ENCODE measurements at regions not wholly inside any gene's neighbourhood (a gene's known extent, or its start where the extent isn't known, plus 50 kb on each side); places are given as distances from the start of the nearest gene placed in this dataset.
"Not testable (repeated sequence)": the region's sequence is repeated elsewhere in the genome, so short reads cannot be mapped to it uniquely, and the experiment has no call there.

- not testable (repeated sequence) for H2AFZ ChIP-seq (ENCODE audit: low read length); H3K27ac ChIP-seq (ENCODE audit: low read length); H3K79me2 ChIP-seq (ENCODE audit: low read length); H3K9me3 ChIP-seq (ENCODE audit: low read length); H3K4me1 ChIP-seq (ENCODE audit: low read length); H3K9ac ChIP-seq (ENCODE audit: low read length); H3K36me3 ChIP-seq (ENCODE audit: insufficient read depth, low read length); H3K4me3 ChIP-seq (ENCODE audit: low read length); H3K27me3 ChIP-seq (ENCODE audit: low read length); H4K20me1 ChIP-seq (ENCODE audit: insufficient read depth, low read depth, low read length); DNase-seq; H3K4me2 ChIP-seq (ENCODE audit: low read depth, low read length, poor library complexity, severe bottlenecking); H3K9me2 ChIP-seq (replicated peaks; ENCODE audit: insufficient read depth, low read length)
These were observed 67.9 kb upstream of the SMURF2 start for GRCh38 chr17:64730023-64730422.

GRCh38 chr17:64729201-64729600 is 67.1 kb upstream of the SMURF2 start:
- no peaks in the 10 kb centered on the region for H3K79me2 ChIP-seq (ENCODE audit: low read length)
- no peaks in the 10 kb centered on the region for H3K36me3 ChIP-seq (ENCODE audit: insufficient read depth, low read length)
- H3K27ac ChIP-seq (ENCODE audit: low read length): no peak overlapping the region
- no peaks in the 10 kb centered on the region for H3K9me2 ChIP-seq (replicated peaks; ENCODE audit: insufficient read depth, low read length)
- H3K27me3 ChIP-seq (ENCODE audit: low read length): no peaks in the 10 kb centered on the region
- H3K9ac ChIP-seq (ENCODE audit: low read length): no peak overlapping the region
- no peak overlapping the region for H3K4me2 ChIP-seq (ENCODE audit: low read depth, low read length, poor library complexity, severe bottlenecking)
- H3K4me3 ChIP-seq (ENCODE audit: low read length): no peak overlapping the region
- no peak for DNase-seq
- no peaks in the 10 kb centered on the region for H3K4me1 ChIP-seq (ENCODE audit: low read length)
- H2AFZ ChIP-seq (ENCODE audit: low read length): no peak overlapping the region
- no peaks in the 10 kb centered on the region for H4K20me1 ChIP-seq (ENCODE audit: insufficient read depth, low read depth, low read length)
- no peaks in the 10 kb centered on the region for H3K9me3 ChIP-seq (ENCODE audit: low read length)

GRCh38 chr17:64728041-64728695 is 66.1 kb upstream of the SMURF2 start:
- Histone ChIP-seq H3K4me1 (ENCODE audit: low read length) (no peaks in the 10 kb centered on the region), H3K27ac (ENCODE audit: low read length) (no peak overlapping the region), H3K9me2 (replicated peaks; ENCODE audit: insufficient read depth, low read length) (no peaks in the 10 kb centered on the region), H3K36me3 (ENCODE audit: insufficient read depth, low read length) (no peaks in the 10 kb centered on the region), H3K9ac (ENCODE audit: low read length) (no peak overlapping the region), H2AFZ (ENCODE audit: low read length) (no peak overlapping the region), H4K20me1 (ENCODE audit: insufficient read depth, low read depth, low read length) (no peaks in the 10 kb centered on the region), H3K4me2 (ENCODE audit: low read depth, low read length, poor library complexity, severe bottlenecking) (no peak overlapping the region), H3K27me3 (ENCODE audit: low read length) (no peaks in the 10 kb centered on the region), H3K9me3 (ENCODE audit: low read length) (no peaks in the 10 kb centered on the region), H3K4me3 (ENCODE audit: low read length) (no peak overlapping the region), H3K79me2 (ENCODE audit: low read length) (no peaks in the 10 kb centered on the region)
- DNase-seq: no peak

- not testable (repeated sequence) for DNase-seq; H3K4me2 ChIP-seq (ENCODE audit: low read depth, low read length, poor library complexity, severe bottlenecking); H3K27ac ChIP-seq (ENCODE audit: low read length); H2AFZ ChIP-seq (ENCODE audit: low read length); H3K4me1 ChIP-seq (ENCODE audit: low read length); H3K9me2 ChIP-seq (replicated peaks; ENCODE audit: insufficient read depth, low read length); H3K36me3 ChIP-seq (ENCODE audit: insufficient read depth, low read length); H3K9me3 ChIP-seq (ENCODE audit: low read length); H3K27me3 ChIP-seq (ENCODE audit: low read length); H4K20me1 ChIP-seq (ENCODE audit: insufficient read depth, low read depth, low read length); H3K79me2 ChIP-seq (ENCODE audit: low read length); H3K4me3 ChIP-seq (ENCODE audit: low read length); H3K9ac ChIP-seq (ENCODE audit: low read length)
These were observed 63.9 kb upstream of the SMURF2 start for GRCh38 chr17:64726025-64726424.

- not testable (repeated sequence) for H3K4me2 ChIP-seq (ENCODE audit: low read depth, low read length, poor library complexity, severe bottlenecking); H2AFZ ChIP-seq (ENCODE audit: low read length)
These were observed 62.1 kb upstream of the SMURF2 start for GRCh38 chr17:64724246-64724645.

GRCh38 chr17:64723781-64724180 is 61.7 kb upstream of the SMURF2 start:
- Histone ChIP-seq H4K20me1 (ENCODE audit: insufficient read depth, low read depth, low read length) (no peaks in the 10 kb centered on the region), H3K79me2 (ENCODE audit: low read length) (no peaks in the 10 kb centered on the region), H3K4me1 (ENCODE audit: low read length) (no peaks in the 10 kb centered on the region), H2AFZ (ENCODE audit: low read length) (no peak overlapping the region), H3K9me3 (ENCODE audit: low read length) (no peaks in the 10 kb centered on the region), H3K27me3 (ENCODE audit: low read length) (no peaks in the 10 kb centered on the region), H3K36me3 (ENCODE audit: insufficient read depth, low read length) (no peaks in the 10 kb centered on the region), H3K4me3 (ENCODE audit: low read length) (no peak overlapping the region), H3K9ac (ENCODE audit: low read length) (no peak overlapping the region), H3K4me2 (ENCODE audit: low read depth, low read length, poor library complexity, severe bottlenecking) (no peak overlapping the region), H3K9me2 (replicated peaks; ENCODE audit: insufficient read depth, low read length) (no peaks in the 10 kb centered on the region), H3K27ac (ENCODE audit: low read length) (no peak overlapping the region)
- DNase-seq: no peak

More at GRCh38 chr17:64724246-64724645, 62.1 kb upstream of the SMURF2 start:
- H3K27ac ChIP-seq (ENCODE audit: low read length); H4K20me1 ChIP-seq (ENCODE audit: insufficient read depth, low read depth, low read length); H3K36me3 ChIP-seq (ENCODE audit: insufficient read depth, low read length); H3K27me3 ChIP-seq (ENCODE audit: low read length); H3K9me2 ChIP-seq (replicated peaks; ENCODE audit: insufficient read depth, low read length); H3K4me1 ChIP-seq (ENCODE audit: low read length); H3K79me2 ChIP-seq (ENCODE audit: low read length); H3K9me3 ChIP-seq (ENCODE audit: low read length); H3K9ac ChIP-seq (ENCODE audit: low read length); DNase-seq; H3K4me3 ChIP-seq (ENCODE audit: low read length): not testable (repeated sequence)

GRCh38 chr17:64721556-64721955 is 59.4 kb upstream of the SMURF2 start:
- H2AFZ ChIP-seq (ENCODE audit: low read length); H3K79me2 ChIP-seq (ENCODE audit: low read length); H3K4me2 ChIP-seq (ENCODE audit: low read depth, low read length, poor library complexity, severe bottlenecking); H3K9me3 ChIP-seq (ENCODE audit: low read length); H3K27me3 ChIP-seq (ENCODE audit: low read length); DNase-seq; H3K36me3 ChIP-seq (ENCODE audit: insufficient read depth, low read length); H3K9me2 ChIP-seq (replicated peaks; ENCODE audit: insufficient read depth, low read length); H3K9ac ChIP-seq (ENCODE audit: low read length); H4K20me1 ChIP-seq (ENCODE audit: insufficient read depth, low read depth, low read length); H3K4me3 ChIP-seq (ENCODE audit: low read length); H3K4me1 ChIP-seq (ENCODE audit: low read length); H3K27ac ChIP-seq (ENCODE audit: low read length): not testable (repeated sequence)

- not testable (repeated sequence) for H3K9ac ChIP-seq (ENCODE audit: low read length); H2AFZ ChIP-seq (ENCODE audit: low read length); H3K27ac ChIP-seq (ENCODE audit: low read length); DNase-seq; H3K36me3 ChIP-seq (ENCODE audit: insufficient read depth, low read length); H3K4me3 ChIP-seq (ENCODE audit: low read length); H3K9me3 ChIP-seq (ENCODE audit: low read length); H3K79me2 ChIP-seq (ENCODE audit: low read length); H3K4me2 ChIP-seq (ENCODE audit: low read depth, low read length, poor library complexity, severe bottlenecking); H4K20me1 ChIP-seq (ENCODE audit: insufficient read depth, low read depth, low read length); H3K9me2 ChIP-seq (replicated peaks; ENCODE audit: insufficient read depth, low read length); H3K27me3 ChIP-seq (ENCODE audit: low read length); H3K4me1 ChIP-seq (ENCODE audit: low read length)
These were observed 58.1 kb upstream of the SMURF2 start for GRCh38 chr17:64720253-64720652.

GRCh38 chr17:64719517-64719916 is 57.4 kb upstream of the SMURF2 start:
- H3K4me2 ChIP-seq (ENCODE audit: low read depth, low read length, poor library complexity, severe bottlenecking); H3K36me3 ChIP-seq (ENCODE audit: insufficient read depth, low read length); H3K9me3 ChIP-seq (ENCODE audit: low read length); H3K9me2 ChIP-seq (replicated peaks; ENCODE audit: insufficient read depth, low read length); H3K4me3 ChIP-seq (ENCODE audit: low read length); DNase-seq; H4K20me1 ChIP-seq (ENCODE audit: insufficient read depth, low read depth, low read length); H3K4me1 ChIP-seq (ENCODE audit: low read length); H3K27ac ChIP-seq (ENCODE audit: low read length); H3K79me2 ChIP-seq (ENCODE audit: low read length); H3K9ac ChIP-seq (ENCODE audit: low read length); H2AFZ ChIP-seq (ENCODE audit: low read length); H3K27me3 ChIP-seq (ENCODE audit: low read length): not testable (repeated sequence)
